ENCODE measurements at regions not wholly inside any gene's neighbourhood (a gene's known extent, or its start where the extent isn't known, plus 50 kb on each side); places are given as distances from the start of the nearest gene placed in this dataset.
A peak's percentile ranks its signal among the peaks of the same experiment; 100 is the strongest.

GRCh38 chr5:68352166-68352565 is 136.6 kb downstream of the PIK3R1 start:
- DNase-seq, result no peak

- no peak for DNase-seq
Measured at GRCh38 chr5:68353605-68354004, 138.0 kb downstream of the PIK3R1 start.

- DNase-seq, result peak; percentile 68
Measured at GRCh38 chr5:68354315-68354714, 138.8 kb downstream of the PIK3R1 start.

- DNase-seq, result no peak
Measured at GRCh38 chr5:68356216-68356615, 140.7 kb downstream of the PIK3R1 start.

GRCh38 chr5:68356623-68357022 is 141.1 kb downstream of the PIK3R1 start:
- DNase-seq, result no peak

GRCh38 chr5:68359699-68360098 is 144.1 kb downstream of the PIK3R1 start:
- DNase-seq, result no peak

GRCh38 chr5:68362331-68362730 is 146.8 kb downstream of the PIK3R1 start:
- DNase-seq, result no peak

GRCh38 chr5:68365889-68366288 is 150.3 kb downstream of the PIK3R1 start:
- DNase-seq, result no peak

- peak; percentile 94 for DNase-seq
Measured at GRCh38 chr5:68367287-68367686, 151.7 kb downstream of the PIK3R1 start.

GRCh38 chr5:68367717-68368116 is 152.2 kb downstream of the PIK3R1 start:
- DNase-seq, result no peak

- DNase-seq, result no peak
Measured at GRCh38 chr5:68368311-68369022, 152.9 kb downstream of the PIK3R1 start.

GRCh38 chr5:68369023-68369359 is 153.4 kb downstream of the PIK3R1 start:
- peak; percentile 41 for DNase-seq

- peak; percentile 50 for DNase-seq
Measured at GRCh38 chr5:68369457-68370125, 154.0 kb downstream of the PIK3R1 start.

- no peak for DNase-seq
Measured at GRCh38 chr5:68370196-68370595, 154.6 kb downstream of the PIK3R1 start.

- no peak for DNase-seq
Measured at GRCh38 chr5:68371607-68372006, 156.1 kb downstream of the PIK3R1 start.

GRCh38 chr5:68372161-68372560 is 156.6 kb downstream of the PIK3R1 start:
- DNase-seq, result no peak

GRCh38 chr5:68373050-68373449 is 157.5 kb downstream of the PIK3R1 start:
- no peak for DNase-seq

GRCh38 chr5:68374796-68375518 is 159.4 kb downstream of the PIK3R1 start:
- no peak for DNase-seq

GRCh38 chr5:68375540-68375939 is 160.0 kb downstream of the PIK3R1 start:
- no peak for DNase-seq

GRCh38 chr5:68376935-68377334 is 161.4 kb downstream of the PIK3R1 start:
- DNase-seq, result no peak

- no peak for DNase-seq
Measured at GRCh38 chr5:68377733-68378132, 162.2 kb downstream of the PIK3R1 start.

- peak; percentile 72 for DNase-seq
Measured at GRCh38 chr5:68378204-68378820, 162.8 kb downstream of the PIK3R1 start.

- no peak for DNase-seq
Measured at GRCh38 chr5:68379275-68380036, 163.9 kb downstream of the PIK3R1 start.
